K562 (cell line): ENCODE measurements at regions not wholly inside any gene's neighbourhood (a gene's known extent, or its start where the extent isn't known, plus 50 kb on each side); places are given as distances from the start of the nearest gene placed in this dataset.

ENCODE experiments used
- CAMTA2 ChIP-seq: fragments of 250-450 bp; sonication (Bioruptor Pico); conservative IDR thresholded peaks from 2 replicates; pipeline ENCODE4 v1.5.1; 2022
- CEBPB ChIP-seq: fragments of 450-650 bp; IDR thresholded peaks from 2 replicates; pipeline ENCODE4 v1.6.1; 2016; ENCODE audit warnings: missing genetic modification characterization, missing compliant biosample characterization
- FOXP1 ChIP-seq: sonication (generic); formaldehyde crosslinking; IDR thresholded peaks from 2 replicates; pipeline ENCODE4 v1.8.0; 2022; ENCODE audit warnings: mild to moderate bottlenecking, missing genetic modification reagents
- POLR2A ChIP-seq: fragments of 450-650 bp; conservative IDR thresholded peaks from 2 replicates; pipeline ENCODE4 v1.6.1; 2016
- SPI1 ChIP-seq: IDR thresholded peaks from 2 replicates; pipeline ENCODE4 v1.6.1; 2011; ENCODE audit warnings: low read depth, low read length, control low read depth, borderline replicate concordance
- SRF ChIP-seq, 2 experiments: fragments of 250-450, 450-650 bp in 1 of 2; sonication (Bioruptor Pico) in 1 of 2; sonication (generic) in 1 of 2; formaldehyde crosslinking; IDR thresholded peaks; 2 replicates each; pipeline versions ENCODE4 v1.5.0 to v1.5.1; 2020 to 2022; ENCODE audit warnings: mild to moderate bottlenecking in 1 of 2, missing genetic modification reagents in 1 of 2
- TAF1 ChIP-seq: IDR thresholded peaks from 2 replicates; pipeline ENCODE4 v1.6.1; 2011; ENCODE audit warnings: mild to moderate bottlenecking, low read length, moderate library complexity; ENCODE audit not compliant: insufficient read depth, control insufficient read depth, severe bottlenecking; ENCODE audit errors: extremely low read depth
- ZNF79 ChIP-seq: fragments of 250-450 bp; sonication (Bioruptor Pico); IDR thresholded peaks from 2 replicates; pipeline ENCODE4 v1.4.0; 2020; ENCODE audit warnings: low read depth, mild to moderate bottlenecking, moderate library complexity
- TF ChIP-seq, protein P1 (sequence below): fragments of 450-650 bp; formaldehyde crosslinking; IDR thresholded peaks from 2 replicates; pipeline ENCODE4 v1.4.0; 2022; ENCODE audit warnings: missing genetic modification characterization
- TF ChIP-seq, protein P2 (sequence below): sonication (generic); formaldehyde crosslinking; IDR thresholded peaks from 2 replicates; pipeline ENCODE4 v1.8.0; 2022; ENCODE audit warnings: missing genetic modification reagents, mild to moderate bottlenecking, borderline replicate concordance
- TF ChIP-seq, protein P3 (sequence below): sonication (generic); formaldehyde crosslinking; IDR thresholded peaks from 2 replicates; pipeline ENCODE4 v1.8.1; 2023; ENCODE audit warnings: mild to moderate bottlenecking, missing genetic modification reagents, moderate library complexity
- TF ChIP-seq, protein P4 (sequence below), 3 experiments: IDR thresholded peaks in 2 of 3; conservative IDR thresholded peaks in 1 of 3; 2 replicates each; pipeline ENCODE4 v1.5.1; 2011 to 2012; ENCODE audit warnings: low read length in 3 of 3, mild to moderate bottlenecking in 3 of 3, control low read depth in 2 of 3, improper control_type of control experiment in 1 of 3, inconsistent platforms in 1 of 3, low read depth in 1 of 3, mixed read lengths in 1 of 3, moderate library complexity in 1 of 3; ENCODE audit not compliant: insufficient read depth in 2 of 3
- TF ChIP-seq, protein P5 (sequence below): fragments of 250-450 bp; sonication (Bioruptor Pico); IDR thresholded peaks from 2 replicates; pipeline ENCODE4 v1.5.0; 2020; ENCODE audit warnings: mild to moderate bottlenecking, borderline replicate concordance

DNA sequence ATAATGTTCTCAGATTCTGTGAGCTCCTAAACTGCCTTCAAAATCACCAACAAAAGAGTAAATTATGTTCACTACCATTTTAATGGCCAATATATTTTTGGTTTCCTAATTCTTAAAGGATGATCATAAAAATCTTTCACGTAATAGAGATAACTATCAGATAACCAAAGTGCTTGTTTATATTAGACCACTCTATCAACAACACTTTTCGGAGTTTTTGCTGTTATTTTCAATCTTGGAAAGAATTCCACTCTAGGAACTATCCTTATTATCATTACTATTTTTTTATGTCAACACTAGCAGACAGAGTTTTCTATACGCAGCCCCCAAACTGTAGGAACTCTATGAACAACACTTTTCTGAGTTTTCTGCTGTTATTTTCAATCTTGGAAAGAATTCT is 782.5 kb upstream of the ZEB2 start:
- TF ChIP-seq, protein P1, sequence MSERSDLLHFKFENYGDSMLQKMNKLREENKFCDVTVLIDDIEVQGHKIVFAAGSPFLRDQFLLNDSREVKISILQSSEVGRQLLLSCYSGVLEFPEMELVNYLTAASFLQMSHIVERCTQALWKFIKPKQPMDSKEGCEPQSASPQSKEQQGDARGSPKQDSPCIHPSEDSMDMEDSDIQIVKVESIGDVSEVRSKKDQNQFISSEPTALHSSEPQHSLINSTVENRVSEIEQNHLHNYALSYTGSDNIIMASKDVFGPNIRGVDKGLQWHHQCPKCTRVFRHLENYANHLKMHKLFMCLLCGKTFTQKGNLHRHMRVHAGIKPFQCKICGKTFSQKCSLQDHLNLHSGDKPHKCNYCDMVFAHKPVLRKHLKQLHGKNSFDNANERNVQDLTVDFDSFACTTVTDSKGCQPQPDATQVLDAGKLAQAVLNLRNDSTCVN (CRISPR knock-in tag) = no peak
- TF ChIP-seq, protein P2, sequence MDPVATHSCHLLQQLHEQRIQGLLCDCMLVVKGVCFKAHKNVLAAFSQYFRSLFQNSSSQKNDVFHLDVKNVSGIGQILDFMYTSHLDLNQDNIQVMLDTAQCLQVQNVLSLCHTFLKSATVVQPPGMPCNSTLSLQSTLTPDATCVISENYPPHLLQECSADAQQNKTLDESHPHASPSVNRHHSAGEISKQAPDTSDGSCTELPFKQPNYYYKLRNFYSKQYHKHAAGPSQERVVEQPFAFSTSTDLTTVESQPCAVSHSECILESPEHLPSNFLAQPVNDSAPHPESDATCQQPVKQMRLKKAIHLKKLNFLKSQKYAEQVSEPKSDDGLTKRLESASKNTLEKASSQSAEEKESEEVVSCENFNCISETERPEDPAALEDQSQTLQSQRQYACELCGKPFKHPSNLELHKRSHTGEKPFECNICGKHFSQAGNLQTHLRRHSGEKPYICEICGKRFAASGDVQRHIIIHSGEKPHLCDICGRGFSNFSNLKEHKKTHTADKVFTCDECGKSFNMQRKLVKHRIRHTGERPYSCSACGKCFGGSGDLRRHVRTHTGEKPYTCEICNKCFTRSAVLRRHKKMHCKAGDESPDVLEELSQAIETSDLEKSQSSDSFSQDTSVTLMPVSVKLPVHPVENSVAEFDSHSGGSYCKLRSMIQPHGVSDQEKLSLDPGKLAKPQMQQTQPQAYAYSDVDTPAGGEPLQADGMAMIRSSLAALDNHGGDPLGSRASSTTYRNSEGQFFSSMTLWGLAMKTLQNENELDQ = no peak
- no peak for TF ChIP-seq TAF1
- TF ChIP-seq SRF (CRISPR knock-in tag; IDR thresholded peaks at IDR 0.05) = no peak
- TF ChIP-seq, protein P3, sequence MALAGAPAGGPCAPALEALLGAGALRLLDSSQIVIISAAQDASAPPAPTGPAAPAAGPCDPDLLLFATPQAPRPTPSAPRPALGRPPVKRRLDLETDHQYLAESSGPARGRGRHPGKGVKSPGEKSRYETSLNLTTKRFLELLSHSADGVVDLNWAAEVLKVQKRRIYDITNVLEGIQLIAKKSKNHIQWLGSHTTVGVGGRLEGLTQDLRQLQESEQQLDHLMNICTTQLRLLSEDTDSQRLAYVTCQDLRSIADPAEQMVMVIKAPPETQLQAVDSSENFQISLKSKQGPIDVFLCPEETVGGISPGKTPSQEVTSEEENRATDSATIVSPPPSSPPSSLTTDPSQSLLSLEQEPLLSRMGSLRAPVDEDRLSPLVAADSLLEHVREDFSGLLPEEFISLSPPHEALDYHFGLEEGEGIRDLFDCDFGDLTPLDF (CRISPR knock-in tag) = no peak
- TF ChIP-seq POLR2A = no peak
- TF ChIP-seq, protein P4, sequence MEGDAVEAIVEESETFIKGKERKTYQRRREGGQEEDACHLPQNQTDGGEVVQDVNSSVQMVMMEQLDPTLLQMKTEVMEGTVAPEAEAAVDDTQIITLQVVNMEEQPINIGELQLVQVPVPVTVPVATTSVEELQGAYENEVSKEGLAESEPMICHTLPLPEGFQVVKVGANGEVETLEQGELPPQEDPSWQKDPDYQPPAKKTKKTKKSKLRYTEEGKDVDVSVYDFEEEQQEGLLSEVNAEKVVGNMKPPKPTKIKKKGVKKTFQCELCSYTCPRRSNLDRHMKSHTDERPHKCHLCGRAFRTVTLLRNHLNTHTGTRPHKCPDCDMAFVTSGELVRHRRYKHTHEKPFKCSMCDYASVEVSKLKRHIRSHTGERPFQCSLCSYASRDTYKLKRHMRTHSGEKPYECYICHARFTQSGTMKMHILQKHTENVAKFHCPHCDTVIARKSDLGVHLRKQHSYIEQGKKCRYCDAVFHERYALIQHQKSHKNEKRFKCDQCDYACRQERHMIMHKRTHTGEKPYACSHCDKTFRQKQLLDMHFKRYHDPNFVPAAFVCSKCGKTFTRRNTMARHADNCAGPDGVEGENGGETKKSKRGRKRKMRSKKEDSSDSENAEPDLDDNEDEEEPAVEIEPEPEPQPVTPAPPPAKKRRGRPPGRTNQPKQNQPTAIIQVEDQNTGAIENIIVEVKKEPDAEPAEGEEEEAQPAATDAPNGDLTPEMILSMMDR (IDR thresholded peaks at IDR 0.05 in 2 of 3, conservative IDR thresholded peaks at IDR 0.05 in 1 of 3; ENCODE audit: insufficient read depth in 2 of 3, low read depth in 1 of 3, low read length in 3 of 3) = no peak
- TF ChIP-seq FOXP1 = no peak
- TF ChIP-seq CEBPB (tag) = no peak
- TF ChIP-seq SPI1 = no peak
- no peak for TF ChIP-seq CAMTA2 (CRISPR knock-in tag)
- TF ChIP-seq, protein P5, sequence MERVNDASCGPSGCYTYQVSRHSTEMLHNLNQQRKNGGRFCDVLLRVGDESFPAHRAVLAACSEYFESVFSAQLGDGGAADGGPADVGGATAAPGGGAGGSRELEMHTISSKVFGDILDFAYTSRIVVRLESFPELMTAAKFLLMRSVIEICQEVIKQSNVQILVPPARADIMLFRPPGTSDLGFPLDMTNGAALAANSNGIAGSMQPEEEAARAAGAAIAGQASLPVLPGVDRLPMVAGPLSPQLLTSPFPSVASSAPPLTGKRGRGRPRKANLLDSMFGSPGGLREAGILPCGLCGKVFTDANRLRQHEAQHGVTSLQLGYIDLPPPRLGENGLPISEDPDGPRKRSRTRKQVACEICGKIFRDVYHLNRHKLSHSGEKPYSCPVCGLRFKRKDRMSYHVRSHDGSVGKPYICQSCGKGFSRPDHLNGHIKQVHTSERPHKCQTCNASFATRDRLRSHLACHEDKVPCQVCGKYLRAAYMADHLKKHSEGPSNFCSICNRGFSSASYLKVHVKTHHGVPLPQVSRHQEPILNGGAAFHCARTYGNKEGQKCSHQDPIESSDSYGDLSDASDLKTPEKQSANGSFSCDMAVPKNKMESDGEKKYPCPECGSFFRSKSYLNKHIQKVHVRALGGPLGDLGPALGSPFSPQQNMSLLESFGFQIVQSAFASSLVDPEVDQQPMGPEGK (CRISPR knock-in tag) = no peak
- no peak for TF ChIP-seq ZNF79 (CRISPR knock-in tag)
